ENCODE measurements at regions not wholly inside any gene's neighbourhood (a gene's known extent, or its start where the extent isn't known, plus 50 kb on each side); places are given as distances from the start of the nearest gene placed in this dataset.

DNA sequence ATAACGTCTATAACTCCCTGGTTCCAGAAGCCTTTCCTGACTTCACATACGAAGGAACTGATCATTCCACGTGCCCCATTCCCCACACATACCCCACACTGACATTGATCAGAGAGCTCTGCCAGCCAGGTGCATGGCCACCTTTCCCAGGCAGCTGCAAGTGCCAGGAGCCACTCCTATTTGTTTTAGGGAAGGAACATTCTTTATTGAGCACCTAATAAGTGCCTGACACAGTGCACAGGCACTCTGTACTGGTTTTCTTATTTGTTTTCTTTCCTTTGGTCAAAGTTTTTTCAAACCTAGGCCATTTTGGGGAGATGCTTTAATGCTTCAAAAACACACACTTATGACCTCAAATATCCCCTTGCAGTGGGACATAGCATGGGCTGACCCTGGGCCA, 50.0 kb downstream of the PITPNM2 start:
- DNase-seq (ENCODE audit: low read depth in 2 of 2), result no peak

GRCh38 chr12:123100450-123100849, 50.4 kb downstream of the PITPNM2 start:
- DNase-seq (ENCODE audit: low read depth in 2 of 2), result no peak

GRCh38 chr12:123099560-123100192, 51.2 kb downstream of the PITPNM2 start:
- no peak for DNase-seq (ENCODE audit: low read depth in 2 of 2)

DNA sequence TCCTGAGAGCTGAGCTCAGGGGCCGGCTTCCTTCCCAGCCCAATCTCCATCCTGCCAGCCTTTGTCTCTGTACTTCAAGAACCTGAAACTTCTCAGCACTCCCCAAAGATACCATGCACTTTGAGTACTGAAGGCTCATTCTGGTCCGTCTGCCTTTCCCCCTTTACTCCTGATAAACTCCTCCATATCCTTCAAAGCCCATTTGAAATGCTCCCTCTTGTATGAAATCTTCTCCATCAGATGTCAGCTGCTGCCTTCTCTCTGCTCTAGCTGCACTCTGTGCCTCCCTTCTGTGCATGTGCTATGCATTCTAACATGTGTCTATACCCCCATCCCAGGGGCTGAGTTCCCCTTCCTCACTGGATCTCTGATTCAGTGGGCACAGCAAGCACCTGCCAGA, 52.1 kb downstream of the PITPNM2 start:
- no peak for DNase-seq (ENCODE audit: low read depth in 2 of 2)

- no peak for DNase-seq (ENCODE audit: low read depth in 2 of 2)
Observed at GRCh38 chr12:123097561-123098084, 53.3 kb downstream of the PITPNM2 start.

- DNase-seq (ENCODE audit: low read depth in 2 of 2), result no peak
Observed at GRCh38 chr12:123096741-123097140, 54.1 kb downstream of the PITPNM2 start.

DNA sequence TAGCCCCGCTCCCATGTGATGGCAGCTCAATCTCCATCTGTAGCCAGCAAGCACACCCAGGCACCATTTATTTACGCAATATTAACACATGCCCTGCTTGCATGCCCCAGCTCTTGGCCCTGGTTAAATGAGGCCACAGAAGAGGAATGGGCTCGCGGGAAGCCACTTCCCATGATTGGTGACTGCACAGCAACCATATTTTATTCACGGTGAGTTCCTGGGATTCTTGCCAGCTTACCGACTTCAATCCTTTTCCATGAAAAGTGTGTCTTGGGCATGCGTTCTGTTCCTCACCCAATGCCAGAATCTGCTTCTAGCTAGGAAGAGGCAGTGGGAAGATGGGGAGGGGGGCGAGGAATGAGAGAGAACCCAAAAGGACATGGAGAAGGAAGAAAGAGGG, 54.7 kb downstream of the PITPNM2 start:
- DNase-seq (ENCODE audit: low read depth in 2 of 2), result no peak

DNA sequence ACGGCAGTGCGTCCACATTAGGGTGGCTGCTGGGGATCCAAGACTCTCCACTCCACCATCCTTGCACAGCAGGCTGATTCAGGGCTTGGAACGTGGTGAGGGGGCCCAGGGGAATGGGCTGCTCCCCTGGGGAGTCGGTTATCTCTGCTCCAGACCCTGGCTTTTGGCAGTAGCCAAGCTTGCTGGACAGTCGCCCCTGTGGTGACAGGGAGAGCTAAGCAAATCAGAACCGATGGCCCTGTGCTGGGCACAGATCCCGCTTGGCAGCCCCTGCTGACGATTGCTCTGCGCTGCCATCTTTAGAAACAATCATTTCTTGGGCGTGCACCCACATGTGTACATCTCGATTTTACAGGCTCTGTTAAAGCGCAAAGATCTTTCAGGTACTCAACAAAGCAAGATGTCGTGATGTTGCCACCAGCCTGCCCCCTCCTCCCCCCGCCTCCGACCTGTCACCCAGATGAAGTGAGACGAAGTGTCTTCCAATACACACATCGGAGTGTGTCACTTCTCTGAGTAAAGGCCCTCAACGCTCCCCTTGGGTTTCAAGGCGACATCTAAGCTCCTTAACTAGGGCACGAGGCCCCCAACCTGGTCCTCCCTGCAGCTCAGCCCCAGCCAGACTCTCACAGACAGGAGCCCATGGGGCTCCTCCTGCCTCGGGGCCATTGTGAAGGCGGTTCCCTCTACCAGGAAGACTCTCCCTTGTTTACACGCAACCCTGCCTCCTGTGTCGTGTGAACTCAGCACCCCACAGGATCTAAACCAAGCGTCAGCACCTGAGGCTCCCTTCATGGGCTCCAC, 55.6 kb downstream of the PITPNM2 start:
- no peak for DNase-seq (ENCODE audit: low read depth in 2 of 2)

GRCh38 chr12:123094349-123095077, 56.4 kb downstream of the PITPNM2 start:
- no peak for DNase-seq (ENCODE audit: low read depth in 2 of 2)

DNA sequence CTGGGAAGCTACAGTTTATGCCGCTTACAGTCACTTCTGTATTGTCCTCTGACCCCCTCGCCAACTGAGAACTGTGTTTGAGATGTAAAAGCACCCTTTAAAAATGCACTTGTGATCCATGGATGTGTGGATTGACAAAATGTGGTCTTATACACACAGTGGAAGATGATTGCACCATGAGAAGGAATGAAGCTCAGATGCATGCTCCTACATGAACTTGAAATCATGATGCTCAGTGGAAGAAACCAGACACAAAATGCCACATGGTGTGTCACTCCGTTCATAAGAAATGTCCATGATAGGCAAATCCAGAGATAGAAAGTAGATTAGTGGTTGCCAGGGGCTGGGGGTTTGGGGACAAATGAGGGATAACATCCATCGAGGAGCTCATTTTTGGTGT, 58.0 kb downstream of the PITPNM2 start:
- no peak for DNase-seq (ENCODE audit: low read depth in 2 of 2)

- no peak for DNase-seq (ENCODE audit: low read depth in 2 of 2)
Observed at GRCh38 chr12:123091230-123092150, 59.4 kb downstream of the PITPNM2 start.

DNA sequence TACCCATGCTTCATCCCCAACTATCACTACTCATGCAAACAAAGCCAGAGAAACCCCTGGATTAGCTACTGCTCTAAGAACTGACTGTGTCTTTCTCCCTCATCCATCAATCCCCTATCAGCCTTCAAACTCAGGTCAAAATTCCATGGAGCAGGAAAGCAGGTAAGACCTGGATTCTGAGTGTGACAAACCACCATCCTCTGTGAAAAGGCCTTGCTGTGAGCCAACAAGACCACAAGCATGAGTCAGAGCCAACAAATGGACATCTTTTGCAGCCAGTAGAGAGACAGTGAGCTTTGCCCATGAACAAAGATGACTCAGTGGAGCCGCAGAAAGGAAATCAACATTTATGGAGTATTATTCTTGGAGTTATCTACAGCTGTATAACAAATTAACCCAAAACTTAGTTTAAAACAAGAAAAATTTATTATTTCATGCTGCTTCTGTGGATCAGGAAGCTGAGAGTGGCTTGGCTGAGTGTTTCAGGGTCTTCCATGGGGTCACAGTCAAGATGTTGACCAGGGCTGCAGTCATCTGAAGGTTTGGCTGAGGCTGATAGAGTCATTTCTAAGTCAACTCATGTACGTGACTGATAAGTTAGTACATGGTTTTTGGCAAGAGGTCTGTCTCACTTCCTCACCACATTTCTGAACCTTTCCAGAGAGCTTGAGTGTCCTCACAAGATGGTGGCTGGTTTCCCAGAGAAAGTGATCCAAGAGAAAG, 61.1 kb downstream of the PITPNM2 start:
- no peak for DNase-seq (ENCODE audit: low read depth in 2 of 2)

- no peak for DNase-seq (ENCODE audit: low read depth in 2 of 2)
Observed at GRCh38 chr12:123089140-123089539, 61.8 kb downstream of the PITPNM2 start.

GRCh38 chr12:123085730-123086487, 65.0 kb downstream of the PITPNM2 start:
- no peak for DNase-seq (ENCODE audit: low read depth in 2 of 2)

DNA sequence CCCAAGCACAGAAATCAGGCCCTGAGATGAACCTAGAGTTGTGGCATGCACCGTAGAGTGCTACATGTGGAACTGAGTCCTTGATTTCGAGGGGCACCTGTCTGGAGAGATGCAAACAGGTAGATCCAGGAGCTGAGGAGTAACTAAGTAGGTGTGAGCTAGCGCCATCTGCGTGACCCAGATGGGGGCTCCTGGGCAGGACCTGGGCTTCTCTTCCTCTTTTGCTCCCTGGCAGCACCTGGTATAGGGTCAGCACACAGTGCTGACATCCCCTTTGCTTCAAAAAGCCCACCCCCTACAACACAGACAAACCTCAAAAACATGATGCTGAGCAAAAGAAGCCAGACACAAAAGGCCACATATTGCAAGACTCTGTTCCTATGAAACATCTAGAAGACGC, 65.8 kb downstream of the PITPNM2 start:
- no peak for DNase-seq (ENCODE audit: low read depth in 2 of 2)

GRCh38 chr12:123083661-123084571, 67.0 kb downstream of the PITPNM2 start:
- DNase-seq (ENCODE audit: low read depth in 2 of 2), result no peak

GRCh38 chr12:123080634-123081033, 70.3 kb downstream of the PITPNM2 start:
- no peak for DNase-seq (ENCODE audit: low read depth in 2 of 2)

DNA sequence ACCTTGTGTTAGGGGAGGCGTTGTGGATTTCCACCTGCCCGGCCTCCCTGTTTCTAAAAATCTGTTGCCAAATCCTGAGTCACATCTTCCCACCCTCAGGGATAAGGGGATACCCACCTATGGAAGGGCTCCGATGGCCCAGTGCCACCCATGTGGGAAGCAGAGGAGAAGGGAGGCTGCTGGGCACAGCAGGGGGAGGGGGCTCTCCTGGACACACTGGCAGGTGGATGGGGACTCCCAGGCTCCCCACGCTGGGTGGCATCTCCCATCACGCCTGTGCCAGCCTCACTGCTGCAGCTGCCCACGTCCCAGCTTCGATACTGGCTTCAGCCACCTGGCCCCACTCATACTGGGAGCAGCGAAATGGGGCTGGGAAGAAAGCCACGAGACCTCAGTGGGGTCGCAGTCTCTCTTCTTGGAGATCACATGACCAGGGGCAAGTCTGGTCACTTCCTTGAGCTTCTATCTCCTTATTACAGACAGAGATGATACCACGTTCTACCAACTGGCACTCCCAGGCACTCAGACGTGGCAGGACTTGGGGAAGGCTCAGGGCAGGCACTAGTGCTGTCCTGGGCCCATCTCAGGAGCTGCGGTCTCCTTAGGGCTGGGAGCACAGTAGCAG, 72.2 kb downstream of the PITPNM2 start:
- no peak for DNase-seq (ENCODE audit: low read depth in 2 of 2)

GRCh38 chr12:123078120-123078465, 72.8 kb downstream of the PITPNM2 start:
- DNase-seq (ENCODE audit: low read depth in 2 of 2), result no peak

Data from stimulated activated CD4-positive, alpha-beta T cell treated with anti-CD3 and anti-CD28 coated beads, Interleukin-1b, Interleukin-23, amount 100 ng/mL, for 1 hour (primary cell).